GM12878 (cell line): ENCODE measurements at regions not wholly inside any gene's neighbourhood (a gene's known extent, or its start where the extent isn't known, plus 50 kb on each side); places are given as distances from the start of the nearest gene placed in this dataset.

ENCODE experiments used
- ATAC-seq: fragments of 200-7000 bp; cut with Tn5 transposase; 3 replicates; pipeline ENCODE4 v1.9.1; 2020; ENCODE audit warnings: mild to moderate bottlenecking, moderate library complexity
- BruUV-seq: library from RNA; stranded (reverse); fragments of 400-500 nt; replicated peaks from 2 replicates; lab custom pipeline; 2021; lab: Mats Ljungman, UMichigan
- CTCF ChIA-PET: fragments of 300-600 bp; sonication (Branson Sonifier 250); formaldehyde crosslinking; extraction: SDS; loops from one replicate; lab custom pipeline; 2021; ENCODE audit warnings: inconsistent platforms; lab: Yijun Ruan, JAX
- POLR2A ChIA-PET: fragments of 350-600 bp; formaldehyde crosslinking; extraction: SDS; loops from one replicate; lab custom pipeline; 2021; ENCODE audit warnings: inconsistent platforms; lab: Charles Lee
- RAD21 ChIA-PET: fragments of 300-600 bp; sonication (Branson Sonifier 250); formaldehyde crosslinking; loops from one replicate; lab custom pipeline; 2023; ENCODE audit warnings: antibody characterized with exemption; ENCODE audit not compliant: unreplicated experiment; lab: Charles Lee
- SMC1A ChIA-PET: fragments of 300-600 bp; sonication (Branson Sonifier 250); formaldehyde crosslinking; loops from one replicate; lab custom pipeline; 2023; ENCODE audit not compliant: unreplicated experiment, uncharacterized antibody; lab: Charles Lee
- DNase-seq: peaks from one replicate; pipeline ENCODE4 v3.0.0-alpha.2; 2011; ENCODE audit warnings: low read depth, low spot score
- FAIRE-seq: peaks from 3 replicates; lab custom pipeline; 2011; peaks lifted over from hg19 to GRCh38; lab: Jason Lieb, UNC
- H2AFZ ChIP-seq: 2 replicates; pipeline ENCODE4 v1.6.0; 2011; ENCODE audit warnings: low read depth, low read length, control low read depth; ENCODE audit not compliant: control insufficient read depth
- H3K27ac ChIP-seq: 2 replicates; pipeline ENCODE4 v1.5.1; 2011; ENCODE audit warnings: control low read depth; ENCODE audit not compliant: control insufficient read depth, insufficient read depth
- H3K27me3 ChIP-seq, 2 experiments: replicated peaks in 1 of 2; 2 replicates each; pipeline versions ENCODE4 v1.6.0 to v1.6.1; 2011; ENCODE audit warnings: low read length in 1 of 2; ENCODE audit not compliant: control insufficient read depth in 2 of 2, insufficient read depth in 2 of 2
- H3K36me3 ChIP-seq, 2 experiments: 2 replicates each; pipeline ENCODE4 v1.5.1; 2011; ENCODE audit warnings: low read length in 1 of 2; ENCODE audit not compliant: control insufficient read depth in 2 of 2, insufficient read depth in 2 of 2
- H3K4me1 ChIP-seq: 2 replicates; pipeline ENCODE4 v1.6.1; 2011; ENCODE audit warnings: mild to moderate bottlenecking, low read length, moderate library complexity, mixed read lengths; ENCODE audit not compliant: control insufficient read depth, insufficient read depth
- H3K4me2 ChIP-seq: 2 replicates; pipeline ENCODE4 v1.6.0; 2011; ENCODE audit warnings: control low read depth; ENCODE audit not compliant: control insufficient read depth, insufficient read depth
- H3K4me3 ChIP-seq: fragments of 200-600 bp; sonication (generic); 2 replicates; pipeline ENCODE4 v1.5.1; 2016
- H3K79me2 ChIP-seq: 2 replicates; pipeline ENCODE4 v1.6.0; 2011; ENCODE audit warnings: low read length; ENCODE audit not compliant: control insufficient read depth, insufficient read depth
- H3K9ac ChIP-seq: 2 replicates; pipeline ENCODE4 v1.8.0; 2011; ENCODE audit warnings: low read length, control low read depth, mixed read lengths; ENCODE audit not compliant: control insufficient read depth, insufficient read depth
- H3K9me3 ChIP-seq: replicated peaks from 3 replicates; pipeline ENCODE4 v1.5.1; 2011; ENCODE audit warnings: mild to moderate bottlenecking, low read length; ENCODE audit not compliant: control insufficient read depth, insufficient read depth
- H4K20me1 ChIP-seq: 2 replicates; pipeline ENCODE4 v1.6.0; 2011; ENCODE audit not compliant: control insufficient read depth, insufficient read depth
- ASH2L ChIP-seq: fragments of 300-600, 200-600 bp; sonication (generic); IDR thresholded peaks from 2 replicates; pipeline ENCODE4 v1.6.1; 2017; ENCODE audit warnings: low read depth, mild to moderate bottlenecking, borderline replicate concordance
- ATF7 ChIP-seq: fragments of 450-650 bp; IDR thresholded peaks from 2 replicates; pipeline ENCODE4 v1.6.1; 2016; ENCODE audit warnings: low read depth, mild to moderate bottlenecking
- HDAC6 ChIP-seq: fragments of 200-600 bp; sonication (generic); IDR thresholded peaks from one replicate; pipeline ENCODE4 v1.8.0; 2017; ENCODE audit warnings: antibody characterized with exemption; ENCODE audit not compliant: unreplicated experiment
- MTA2 ChIP-seq: fragments of 450-650 bp; IDR thresholded peaks from 2 replicates; pipeline ENCODE4 v1.6.1; 2016; ENCODE audit warnings: low read depth, mild to moderate bottlenecking, moderate library complexity
- NFXL1 ChIP-seq: fragments of 450-650 bp; IDR thresholded peaks from 2 replicates; pipeline ENCODE4 v1.6.1; 2017; ENCODE audit warnings: antibody characterized with exemption, mild to moderate bottlenecking, borderline replicate concordance
- NFYB ChIP-seq: IDR thresholded peaks from 2 replicates; pipeline ENCODE4 v1.6.1; 2011; ENCODE audit warnings: low read depth, mild to moderate bottlenecking, low read length, improper control_type of control experiment, moderate library complexity; ENCODE audit not compliant: insufficient read depth
- PAX8 ChIP-seq: fragments of 450-650 bp; IDR thresholded peaks from 2 replicates; pipeline ENCODE4 v1.6.1; 2017; ENCODE audit warnings: mild to moderate bottlenecking, moderate library complexity
- RAD21 ChIP-seq: IDR thresholded peaks from 2 replicates; pipeline ENCODE4 v1.6.1; 2011; ENCODE audit warnings: mild to moderate bottlenecking, low read depth, low read length, moderate library complexity; ENCODE audit not compliant: insufficient read depth
- SIN3A ChIP-seq: IDR thresholded peaks from 2 replicates; pipeline ENCODE4 v1.6.1; 2012; ENCODE audit warnings: low read depth, low read length, improper control_type of control experiment
- SMC3 ChIP-seq: IDR thresholded peaks from 2 replicates; pipeline ENCODE4 v1.6.1; 2011; ENCODE audit warnings: low read length, improper control_type of control experiment, borderline replicate concordance
- in situ Hi-C: fragments of 300-500 bp; cut with MboI; formaldehyde crosslinking; loops from 9 replicates; pipeline ENCODE4 v1.14.3; 2018; ENCODE audit warnings: mixed read lengths
- intact Hi-C: fragments of 100-400 bp; cut with micrococcal nuclease; formaldehyde crosslinking; loops from one replicate; pipeline ENCODE4 v1.14.2; 2022; ENCODE audit not compliant: unreplicated experiment
- TF ChIP-seq, protein P1 (sequence below): fragments of 450-650 bp; IDR thresholded peaks from 2 replicates; pipeline ENCODE4 v1.6.1; 2017; ENCODE audit warnings: antibody characterized with exemption, mild to moderate bottlenecking, moderate library complexity
- TF ChIP-seq, protein P2 (sequence below): fragments of 450-650 bp; IDR thresholded peaks from 2 replicates; pipeline ENCODE4 v1.6.1; 2017; ENCODE audit warnings: mild to moderate bottlenecking
- TF ChIP-seq, protein P3 (sequence below): fragments of 450-650 bp; IDR thresholded peaks from 2 replicates; pipeline ENCODE4 v1.6.1; 2017; ENCODE audit warnings: borderline replicate concordance

DNA sequence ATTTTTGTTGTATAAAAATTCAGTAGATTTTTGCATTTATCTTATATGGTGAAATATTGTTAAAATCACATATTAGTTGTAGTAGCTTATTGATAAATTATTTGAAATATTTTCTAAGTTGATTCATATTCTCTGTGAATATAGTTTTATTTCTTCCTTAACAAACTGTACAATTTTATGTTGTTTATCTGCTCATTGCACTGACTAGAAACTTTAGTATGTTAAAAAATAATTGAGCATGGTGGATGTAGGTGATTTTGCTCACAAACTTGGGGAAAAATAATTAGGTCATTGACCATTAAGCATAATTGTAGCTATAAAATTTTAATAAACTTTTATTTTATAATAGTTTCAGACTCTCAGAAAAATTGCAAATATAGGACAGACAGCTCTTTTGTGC lies 1445.3 kb upstream of the MIR17HG start:
- H3K27me3 ChIP-seq = no peaks in the 10 kb centered on the region
- ChIA-PET SMC1A (interaction anchor here (0.7 to 0.8 kb wide), 4 partner anchors 11 to 479 kb away, joined by 3 read pairs; no protein-coding TSS in a partner anchor), RAD21 (interaction anchor here (0.6 kb wide), 1 partner anchor 87 kb away, joined by 3 read pairs; no protein-coding TSS in a partner anchor), CTCF (no interaction called here), POLR2A (no interaction called here)
- no peaks in the 10 kb centered on the region for H3K36me3 ChIP-seq
- no peak for DNase-seq
- no peaks in the 10 kb centered on the region for H4K20me1 ChIP-seq
- H3K9me3 ChIP-seq = no peaks in the 10 kb centered on the region
- no peak overlapping the region for H2AFZ ChIP-seq
- FAIRE-seq = no peak
- no peak for ATAC-seq
- no TSS peak for BruUV-seq
- H3K4me2 ChIP-seq = no peak overlapping the region
- no peaks in the 10 kb centered on the region for H3K79me2 ChIP-seq
- no peak overlapping the region for H3K4me3 ChIP-seq
- no peaks in the 10 kb centered on the region for H3K4me1 ChIP-seq
- no peak for TF ChIP-seq MTA2
- TF ChIP-seq, protein P1, sequence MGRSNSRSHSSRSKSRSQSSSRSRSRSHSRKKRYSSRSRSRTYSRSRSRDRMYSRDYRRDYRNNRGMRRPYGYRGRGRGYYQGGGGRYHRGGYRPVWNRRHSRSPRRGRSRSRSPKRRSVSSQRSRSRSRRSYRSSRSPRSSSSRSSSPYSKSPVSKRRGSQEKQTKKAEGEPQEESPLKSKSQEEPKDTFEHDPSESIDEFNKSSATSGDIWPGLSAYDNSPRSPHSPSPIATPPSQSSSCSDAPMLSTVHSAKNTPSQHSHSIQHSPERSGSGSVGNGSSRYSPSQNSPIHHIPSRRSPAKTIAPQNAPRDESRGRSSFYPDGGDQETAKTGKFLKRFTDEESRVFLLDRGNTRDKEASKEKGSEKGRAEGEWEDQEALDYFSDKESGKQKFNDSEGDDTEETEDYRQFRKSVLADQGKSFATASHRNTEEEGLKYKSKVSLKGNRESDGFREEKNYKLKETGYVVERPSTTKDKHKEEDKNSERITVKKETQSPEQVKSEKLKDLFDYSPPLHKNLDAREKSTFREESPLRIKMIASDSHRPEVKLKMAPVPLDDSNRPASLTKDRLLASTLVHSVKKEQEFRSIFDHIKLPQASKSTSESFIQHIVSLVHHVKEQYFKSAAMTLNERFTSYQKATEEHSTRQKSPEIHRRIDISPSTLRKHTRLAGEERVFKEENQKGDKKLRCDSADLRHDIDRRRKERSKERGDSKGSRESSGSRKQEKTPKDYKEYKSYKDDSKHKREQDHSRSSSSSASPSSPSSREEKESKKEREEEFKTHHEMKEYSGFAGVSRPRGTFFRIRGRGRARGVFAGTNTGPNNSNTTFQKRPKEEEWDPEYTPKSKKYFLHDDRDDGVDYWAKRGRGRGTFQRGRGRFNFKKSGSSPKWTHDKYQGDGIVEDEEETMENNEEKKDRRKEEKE = no peak
- TF ChIP-seq ATF7 = no peak
- no peak for TF ChIP-seq ASH2L
- no peak for TF ChIP-seq SIN3A
- no peak for TF ChIP-seq NFYB
- TF ChIP-seq RAD21 = no peak
- TF ChIP-seq PAX8 = no peak
- TF ChIP-seq NFXL1 = no peak
- TF ChIP-seq, protein P2, sequence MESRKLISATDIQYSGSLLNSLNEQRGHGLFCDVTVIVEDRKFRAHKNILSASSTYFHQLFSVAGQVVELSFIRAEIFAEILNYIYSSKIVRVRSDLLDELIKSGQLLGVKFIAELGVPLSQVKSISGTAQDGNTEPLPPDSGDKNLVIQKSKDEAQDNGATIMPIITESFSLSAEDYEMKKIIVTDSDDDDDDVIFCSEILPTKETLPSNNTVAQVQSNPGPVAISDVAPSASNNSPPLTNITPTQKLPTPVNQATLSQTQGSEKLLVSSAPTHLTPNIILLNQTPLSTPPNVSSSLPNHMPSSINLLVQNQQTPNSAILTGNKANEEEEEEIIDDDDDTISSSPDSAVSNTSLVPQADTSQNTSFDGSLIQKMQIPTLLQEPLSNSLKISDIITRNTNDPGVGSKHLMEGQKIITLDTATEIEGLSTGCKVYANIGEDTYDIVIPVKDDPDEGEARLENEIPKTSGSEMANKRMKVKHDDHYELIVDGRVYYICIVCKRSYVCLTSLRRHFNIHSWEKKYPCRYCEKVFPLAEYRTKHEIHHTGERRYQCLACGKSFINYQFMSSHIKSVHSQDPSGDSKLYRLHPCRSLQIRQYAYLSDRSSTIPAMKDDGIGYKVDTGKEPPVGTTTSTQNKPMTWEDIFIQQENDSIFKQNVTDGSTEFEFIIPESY = no peak
- TF ChIP-seq HDAC6 = no peak
- no peak for TF ChIP-seq SMC3
- TF ChIP-seq, protein P3, sequence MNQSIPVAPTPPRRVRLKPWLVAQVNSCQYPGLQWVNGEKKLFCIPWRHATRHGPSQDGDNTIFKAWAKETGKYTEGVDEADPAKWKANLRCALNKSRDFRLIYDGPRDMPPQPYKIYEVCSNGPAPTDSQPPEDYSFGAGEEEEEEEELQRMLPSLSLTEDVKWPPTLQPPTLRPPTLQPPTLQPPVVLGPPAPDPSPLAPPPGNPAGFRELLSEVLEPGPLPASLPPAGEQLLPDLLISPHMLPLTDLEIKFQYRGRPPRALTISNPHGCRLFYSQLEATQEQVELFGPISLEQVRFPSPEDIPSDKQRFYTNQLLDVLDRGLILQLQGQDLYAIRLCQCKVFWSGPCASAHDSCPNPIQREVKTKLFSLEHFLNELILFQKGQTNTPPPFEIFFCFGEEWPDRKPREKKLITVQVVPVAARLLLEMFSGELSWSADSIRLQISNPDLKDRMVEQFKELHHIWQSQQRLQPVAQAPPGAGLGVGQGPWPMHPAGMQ = no peak
- H3K9ac ChIP-seq = no peak overlapping the region
- intact Hi-C loops = no loop called here
- no peak overlapping the region for H3K27ac ChIP-seq
- in situ Hi-C loops = no loop called here
